GM10266 (cell line): ENCODE measurements at regions not wholly inside any gene's neighbourhood (a gene's known extent, or its start where the extent isn't known, plus 50 kb on each side); places are given as distances from the start of the nearest gene placed in this dataset.

Source experiments
- DNase-seq: peaks from one replicate; pipeline ENCODE4 v3.0.0; 2012; ENCODE audit errors: extremely low spot score
- TF ChIP-seq, protein P1 (sequence below): IDR thresholded peaks from 2 replicates; pipeline ENCODE4 v1.5.1; 2012; ENCODE audit warnings: mild to moderate bottlenecking, low read depth; ENCODE audit not compliant: control insufficient read depth, insufficient read depth; ENCODE audit errors: missing control alignments

DNA sequence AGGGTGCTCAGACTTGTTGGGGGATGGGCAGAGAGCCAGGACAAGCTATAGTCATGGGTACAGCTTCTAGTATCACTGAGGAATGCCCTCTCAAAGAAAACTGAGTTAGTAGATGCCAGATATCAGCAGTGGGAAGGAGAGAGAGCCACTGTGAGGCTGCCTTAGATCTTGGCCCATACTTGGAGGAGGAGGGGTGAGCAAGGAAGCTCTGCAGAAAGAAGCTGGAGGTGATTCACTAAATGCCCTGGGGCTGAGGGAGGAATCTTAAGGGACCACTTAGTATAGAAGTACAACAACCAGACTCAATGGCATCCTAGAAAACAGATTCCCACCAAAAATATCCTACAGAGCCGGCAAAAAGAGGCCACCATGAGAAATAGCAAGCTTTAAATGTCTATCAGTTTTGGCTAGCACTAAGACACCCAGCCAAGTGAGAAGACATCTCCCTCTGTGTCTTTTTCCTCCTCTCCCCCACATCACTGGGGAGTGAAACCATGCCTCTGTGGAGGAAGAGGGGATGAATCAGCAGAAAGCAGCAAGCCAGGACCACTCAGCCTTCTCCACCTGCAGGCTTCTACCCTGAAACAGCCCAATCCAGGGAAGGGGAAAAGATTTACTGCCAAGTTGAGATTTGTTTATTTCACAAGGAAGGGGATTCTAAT lies 282.5 kb upstream of the STT3B start:
- DNase-seq = no peak
- TF ChIP-seq, protein P1, sequence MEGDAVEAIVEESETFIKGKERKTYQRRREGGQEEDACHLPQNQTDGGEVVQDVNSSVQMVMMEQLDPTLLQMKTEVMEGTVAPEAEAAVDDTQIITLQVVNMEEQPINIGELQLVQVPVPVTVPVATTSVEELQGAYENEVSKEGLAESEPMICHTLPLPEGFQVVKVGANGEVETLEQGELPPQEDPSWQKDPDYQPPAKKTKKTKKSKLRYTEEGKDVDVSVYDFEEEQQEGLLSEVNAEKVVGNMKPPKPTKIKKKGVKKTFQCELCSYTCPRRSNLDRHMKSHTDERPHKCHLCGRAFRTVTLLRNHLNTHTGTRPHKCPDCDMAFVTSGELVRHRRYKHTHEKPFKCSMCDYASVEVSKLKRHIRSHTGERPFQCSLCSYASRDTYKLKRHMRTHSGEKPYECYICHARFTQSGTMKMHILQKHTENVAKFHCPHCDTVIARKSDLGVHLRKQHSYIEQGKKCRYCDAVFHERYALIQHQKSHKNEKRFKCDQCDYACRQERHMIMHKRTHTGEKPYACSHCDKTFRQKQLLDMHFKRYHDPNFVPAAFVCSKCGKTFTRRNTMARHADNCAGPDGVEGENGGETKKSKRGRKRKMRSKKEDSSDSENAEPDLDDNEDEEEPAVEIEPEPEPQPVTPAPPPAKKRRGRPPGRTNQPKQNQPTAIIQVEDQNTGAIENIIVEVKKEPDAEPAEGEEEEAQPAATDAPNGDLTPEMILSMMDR = no peak

DNA sequence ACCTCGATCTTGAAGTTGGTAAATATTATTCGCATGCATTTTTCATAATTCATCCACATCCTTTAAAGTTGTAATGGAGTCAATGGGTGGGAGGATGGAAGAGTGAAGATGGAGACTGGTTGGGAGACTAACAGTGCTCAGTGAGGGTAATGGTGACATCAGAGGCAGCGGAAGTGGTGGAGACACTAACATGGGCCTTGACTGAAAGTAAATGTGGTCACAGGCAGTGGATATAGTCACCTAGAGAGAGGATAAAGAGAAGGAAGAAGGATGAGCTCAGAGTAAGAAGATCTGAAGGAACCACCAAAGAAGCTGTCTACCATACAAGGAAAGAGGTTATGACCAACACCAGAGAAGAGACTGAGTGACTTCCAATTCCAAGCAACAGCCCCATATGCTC lies 281.6 kb upstream of the STT3B start:
- DNase-seq = no peak
- TF ChIP-seq, protein P1 = no peak

DNA sequence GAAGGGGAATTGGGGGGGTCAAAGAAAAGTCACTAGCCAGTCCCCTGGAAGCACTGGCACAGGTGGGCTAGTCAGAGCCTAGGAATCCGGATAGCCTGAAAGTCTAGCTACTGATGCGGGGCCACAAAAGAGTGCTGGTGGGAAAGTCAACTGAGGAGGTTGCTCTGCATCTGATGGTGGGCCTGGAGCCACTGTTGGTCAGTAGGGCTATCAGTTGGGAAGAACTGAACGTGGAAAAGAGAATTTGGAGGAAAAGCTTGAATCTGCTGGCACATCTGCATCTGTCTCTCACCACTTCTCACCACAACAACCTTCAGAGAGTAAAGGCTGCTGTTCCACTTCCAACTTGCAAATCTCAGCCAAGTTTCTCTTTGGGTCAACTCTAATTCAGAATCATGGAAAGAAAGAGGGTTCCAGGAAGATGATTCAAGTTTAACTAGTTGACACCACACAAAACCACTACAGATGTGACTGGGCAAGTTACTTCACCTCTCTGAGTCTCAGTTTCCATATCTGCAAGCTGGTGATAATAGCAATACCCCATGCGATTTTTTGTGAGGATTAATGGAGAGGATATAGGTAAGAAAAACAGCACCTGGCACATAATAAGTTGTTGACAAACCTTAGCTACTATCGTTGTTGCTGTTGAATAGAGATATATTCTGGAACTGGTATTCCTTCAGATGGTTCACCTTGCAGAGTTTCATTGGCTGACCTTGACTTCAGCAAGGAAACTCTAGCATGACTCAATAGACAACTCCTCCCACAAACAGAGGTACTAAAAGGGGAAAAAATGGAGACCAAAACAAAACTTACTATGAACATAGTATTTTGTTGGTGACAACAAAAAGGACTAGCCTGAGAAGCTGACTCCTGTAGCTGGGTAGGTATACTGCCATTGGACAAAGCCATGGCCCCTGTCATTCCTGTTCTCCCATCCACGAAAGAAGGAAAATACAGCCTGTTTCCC lies 280.2 kb upstream of the STT3B start:
- TF ChIP-seq, protein P1 = no peak
- no peak for DNase-seq

DNA sequence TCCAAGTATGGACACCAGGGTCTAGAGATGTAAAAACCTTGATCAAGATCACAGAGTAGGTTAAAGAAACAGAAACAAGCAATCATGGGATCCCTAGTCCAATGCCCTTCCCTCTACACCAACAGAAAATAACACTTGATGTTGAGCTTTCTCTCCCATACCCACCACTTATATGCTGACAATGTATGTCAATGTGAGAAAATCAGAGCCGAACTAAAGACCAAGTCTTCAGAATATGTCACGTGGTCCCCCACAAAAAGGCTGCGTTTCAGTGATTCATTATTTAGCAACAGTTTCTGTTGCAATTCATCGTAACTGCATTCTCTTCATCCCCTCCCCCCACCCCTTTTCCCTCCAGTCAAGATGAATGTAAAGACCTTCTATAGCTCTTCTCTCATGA lies 278.9 kb upstream of the STT3B start:
- TF ChIP-seq, protein P1 = no peak

DNA sequence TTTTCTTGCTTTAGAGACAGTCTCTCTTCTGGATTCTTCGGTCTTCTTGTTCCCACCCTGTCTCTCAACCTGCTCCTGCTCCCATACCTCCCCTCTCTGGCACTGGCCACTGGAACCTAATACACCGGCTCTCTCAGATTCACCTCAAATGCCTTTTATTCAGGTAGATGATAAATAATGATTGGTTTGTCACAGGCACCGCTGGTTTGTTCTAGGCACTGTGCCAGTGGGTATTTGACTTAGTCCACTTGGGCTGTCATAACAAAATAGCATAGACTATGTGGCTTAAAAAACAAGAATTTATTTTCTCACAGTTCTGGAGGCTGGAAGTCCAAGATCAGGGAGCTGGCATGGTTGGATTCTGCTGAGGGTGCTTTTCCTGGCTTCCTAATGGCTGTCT lies 278.2 kb upstream of the STT3B start:
- no peak for DNase-seq
- TF ChIP-seq, protein P1 = no peak

More for the DNA sequence above, 278.9 kb upstream of the STT3B start:
- no peak for DNase-seq

DNA sequence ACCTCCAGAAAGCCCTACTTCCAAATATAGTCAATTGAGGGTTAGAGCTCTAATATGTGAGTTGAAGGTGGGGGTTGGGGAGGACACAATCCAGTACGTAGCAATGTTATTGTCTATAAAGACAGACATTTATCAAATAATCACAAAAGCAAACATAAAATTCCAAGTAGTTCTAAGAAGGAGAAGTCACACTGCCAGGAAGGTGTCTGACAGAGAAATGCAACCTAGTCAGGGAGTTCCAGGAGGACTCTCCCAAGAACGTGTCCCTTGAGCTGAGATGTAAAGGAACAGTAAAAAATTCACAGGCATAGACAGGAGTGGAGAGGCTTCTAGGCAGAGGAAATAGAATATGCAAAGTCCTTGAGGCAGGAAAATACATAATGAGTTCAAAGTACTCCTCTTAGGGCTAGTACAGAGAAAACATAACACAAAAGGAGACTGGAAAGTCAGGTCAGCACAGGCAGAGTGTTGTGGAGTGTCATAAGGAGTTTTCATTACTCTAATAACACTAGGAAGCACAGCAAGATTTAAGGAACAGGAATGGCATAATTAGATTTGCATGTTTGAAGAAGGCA lies 277.6 kb upstream of the STT3B start:
- DNase-seq = no peak
- TF ChIP-seq, protein P1 = no peak
